ENCODE measurements at regions not wholly inside any gene's neighbourhood (a gene's known extent, or its start where the extent isn't known, plus 50 kb on each side); places are given as distances from the start of the nearest gene placed in this dataset.

- H3K27ac Mint-ChIP-seq: no peak overlapping the region
- Histone ChIP-seq H3K4me1 (ENCODE audit: insufficient read depth, low read length) (no peaks in the 10 kb centered on the region; the same call in 1 of the 2 replicates), H3K14ac (ENCODE audit: insufficient read depth, low read length) (no peak overlapping the region), H2AK5ac (ENCODE audit: insufficient read length, low read length) (no peak overlapping the region), H2AFZ (ENCODE audit: low read length) (no peak overlapping the region), H4K8ac (replicated peaks; ENCODE audit: insufficient read length, low read depth, low read length) (no peak overlapping the region), H3K9me3 (ENCODE audit: control insufficient read depth, low read depth, low read length) (no peaks in the 10 kb centered on the region), H3K9ac (ENCODE audit: extremely low read depth, insufficient read length, low read length) (no peak overlapping the region), H3K23me2 (ENCODE audit: insufficient read length, low read depth, low read length, poor library complexity, severe bottlenecking) (no peaks in the 10 kb centered on the region), H3K27me3 (ENCODE audit: insufficient read depth, low read length) (no peaks in the 10 kb centered on the region), H3K4me2 (ENCODE audit: insufficient read depth, insufficient read length, low read length) (no peak overlapping the region), H3K23ac (ENCODE audit: insufficient read length, low read depth, low read length) (no peak overlapping the region), H4K20me1 (ENCODE audit: control insufficient read depth, insufficient read depth, insufficient read length) (no peaks in the 10 kb centered on the region), H3T11ph (ENCODE audit: low read length) (no peak overlapping the region), H3K27ac (ENCODE audit: insufficient read length, low read depth, low read length) (no peak overlapping the region), H2BK120ac (ENCODE audit: low read depth, low read length, poor library complexity, severe bottlenecking) (no peak overlapping the region), H3K4ac (ENCODE audit: low read depth, low read length) (no peak overlapping the region), H4K5ac (ENCODE audit: insufficient read length, low read depth, low read length) (no peak overlapping the region), H2BK5ac (ENCODE audit: insufficient read length, low read length) (no peak overlapping the region), H3K79me2 (ENCODE audit: insufficient read depth, low read length) (no peaks in the 10 kb centered on the region), H3K18ac (ENCODE audit: insufficient read length, low read depth, low read length) (no peak overlapping the region), H2BK12ac (ENCODE audit: insufficient read length, low read depth, low read length) (no peak overlapping the region), H3K79me1 (ENCODE audit: insufficient read depth, low read depth, low read length, poor library complexity, severe bottlenecking) (no peaks in the 10 kb centered on the region), H3K56ac (ENCODE audit: insufficient read length, low read depth, low read length) (no peak overlapping the region), H2BK15ac (ENCODE audit: low read depth, low read length) (no peak overlapping the region), H2BK20ac (ENCODE audit: low read depth, low read length, poor library complexity, severe bottlenecking) (no peak overlapping the region), H4K91ac (ENCODE audit: insufficient read length, low read depth, low read length) (no peak overlapping the region)
- no peak for DNase-seq
- no peak for TF ChIP-seq CTCF (conservative IDR thresholded peaks at IDR 0.05)
- H3K9me3 Mint-ChIP-seq: no peaks in the 10 kb centered on the region
- H3K36me3 Mint-ChIP-seq (ENCODE audit: insufficient read depth in 1 of 3, low read depth in 3 of 3): no peaks in the 10 kb centered on the region; a peak in 1 of 7 replicates
- WGBS (ENCODE audit: extremely low coverage, insufficient read length, low lambda C conversion rate): no CpG with 5 or more reads among the region's 1 CpG
- H3K4me3 Mint-ChIP-seq: no peak overlapping the region
- peaks cover 3 to 5% of the 10 kb centered on the region in 2 experiments; a peak in 1 of 4 replicates for H3K4me1 Mint-ChIP-seq
- H3K27me3 Mint-ChIP-seq (ENCODE audit: low read depth): no peaks in the 10 kb centered on the region
These were observed 286.3 kb upstream of the ATP2B1 start for GRCh38 chr12:89994911-89995310.

Measured in H9 (cell line).